Inflammatory macrophage treated with lipopolysaccharide for 4 hours (primary cell): ENCODE measurements at regions not wholly inside any gene's neighbourhood (a gene's known extent, or its start where the extent isn't known, plus 50 kb on each side); places are given as distances from the start of the nearest gene placed in this dataset.

Experiments
- DNase-seq: peaks from one replicate; pipeline ENCODE4 v3.0.0-alpha.2; 2020

- peak; percentile 55 for DNase-seq
Observed at GRCh38 chr4:14831416-14831815, 170.9 kb upstream of the CPEB2 start.

- no peak for DNase-seq
Observed at GRCh38 chr4:14833053-14833452, 169.2 kb upstream of the CPEB2 start.

GRCh38 chr4:14834382-14834781 is 167.9 kb upstream of the CPEB2 start:
- DNase-seq, result no peak

GRCh38 chr4:14835288-14835687 is 167.0 kb upstream of the CPEB2 start:
- no peak for DNase-seq

- no peak for DNase-seq
Observed at GRCh38 chr4:14835708-14836425, 166.4 kb upstream of the CPEB2 start.

GRCh38 chr4:14837860-14838259 is 164.4 kb upstream of the CPEB2 start:
- DNase-seq, result no peak

GRCh38 chr4:14841801-14842768 is 160.2 kb upstream of the CPEB2 start:
- DNase-seq, result no peak

- DNase-seq, result no peak
Observed at GRCh38 chr4:14842964-14843630, 159.2 kb upstream of the CPEB2 start.

GRCh38 chr4:14844061-14844460 is 158.2 kb upstream of the CPEB2 start:
- DNase-seq, result no peak

- peak; percentile 89 for DNase-seq
Observed at GRCh38 chr4:14848229-14848628, 154.1 kb upstream of the CPEB2 start.

- peak; percentile 77 for DNase-seq
Observed at GRCh38 chr4:14850455-14851097, 151.7 kb upstream of the CPEB2 start.

GRCh38 chr4:14853176-14853943 is 148.9 kb upstream of the CPEB2 start:
- no peak for DNase-seq

- no peak for DNase-seq
Observed at GRCh38 chr4:14855719-14856061, 146.6 kb upstream of the CPEB2 start.

- DNase-seq, result peak; percentile 100
Observed at GRCh38 chr4:14856062-14856933, 146.0 kb upstream of the CPEB2 start.

- peak; percentile 53 for DNase-seq
Observed at GRCh38 chr4:14856934-14857235, 145.4 kb upstream of the CPEB2 start.

- no peak for DNase-seq
Observed at GRCh38 chr4:14857475-14857874, 144.8 kb upstream of the CPEB2 start.

GRCh38 chr4:14857981-14858380 is 144.3 kb upstream of the CPEB2 start:
- peak; percentile 74 for DNase-seq

GRCh38 chr4:14862891-14863290 is 139.4 kb upstream of the CPEB2 start:
- DNase-seq, result no peak

GRCh38 chr4:14863418-14864364 is 138.6 kb upstream of the CPEB2 start:
- no peak for DNase-seq

- DNase-seq, result peak; percentile 81
Observed at GRCh38 chr4:14864365-14865030, 137.8 kb upstream of the CPEB2 start.
